ENCODE measurements at regions not wholly inside any gene's neighbourhood (a gene's known extent, or its start where the extent isn't known, plus 50 kb on each side); places are given as distances from the start of the nearest gene placed in this dataset.
A peak's percentile ranks its signal among the peaks of the same experiment; 100 is the strongest.

DNA sequence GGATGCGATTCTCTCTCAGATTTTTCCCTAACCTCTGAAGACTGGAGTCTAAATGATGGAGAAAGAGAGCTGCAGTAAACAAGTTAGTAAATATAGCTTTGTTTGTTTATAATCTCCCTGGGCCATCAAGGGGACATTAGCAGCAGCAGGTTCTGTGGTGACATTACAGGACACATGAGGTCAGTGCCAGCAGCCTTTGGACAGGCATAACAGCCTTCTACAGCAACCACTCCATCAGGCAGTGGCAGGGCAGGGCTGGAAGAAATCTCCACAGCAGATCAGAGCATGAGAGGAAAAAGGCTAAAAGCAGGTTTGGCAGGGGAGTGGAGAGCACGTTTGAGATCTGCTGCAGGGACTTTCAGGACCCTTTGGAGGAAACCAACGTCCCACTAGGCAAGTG, 127.6 kb upstream of the ACP3 start:
- no peak for DNase-seq (ENCODE audit: low read depth)

DNA sequence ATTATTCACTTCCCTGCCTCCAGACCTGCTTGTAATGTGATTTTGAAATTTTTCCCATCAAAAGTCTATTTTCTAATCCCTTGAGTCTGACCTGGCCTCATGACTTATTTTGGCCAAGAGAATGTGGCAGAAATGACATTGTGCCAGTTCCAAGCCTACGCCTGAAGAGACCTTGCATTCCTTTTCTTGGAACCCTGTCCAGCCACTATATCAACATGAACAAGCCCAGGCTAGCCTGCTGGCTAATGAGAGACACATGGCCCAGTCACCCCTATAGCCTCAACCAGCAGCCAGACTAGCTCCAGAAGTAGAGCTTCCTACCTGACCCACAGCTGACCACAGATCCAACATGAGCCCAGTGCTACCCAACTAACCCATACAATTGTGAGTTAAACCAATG, 121.1 kb upstream of the ACP3 start:
- DNase-seq (ENCODE audit: low read depth): no peak

DNA sequence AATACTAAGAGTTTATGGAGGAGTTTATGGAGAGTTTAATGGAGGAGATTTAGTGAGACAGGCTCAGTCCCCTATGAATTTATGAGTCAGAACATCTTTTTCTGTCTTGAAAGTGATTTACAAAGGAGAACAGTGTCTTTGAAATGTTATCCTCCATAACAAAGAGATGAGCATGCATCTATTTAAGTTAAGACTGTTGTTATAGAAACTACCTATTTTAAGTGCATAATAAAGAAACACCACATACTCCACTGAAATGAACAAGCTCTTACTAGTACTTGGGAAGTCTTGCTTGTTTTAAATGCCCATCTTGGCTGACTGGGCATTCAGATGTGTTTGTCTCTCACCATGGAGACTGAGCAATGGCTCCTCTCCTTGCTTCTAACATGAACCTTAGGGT, 118.7 kb upstream of the ACP3 start:
- no peak for DNase-seq (ENCODE audit: low read depth)

DNA sequence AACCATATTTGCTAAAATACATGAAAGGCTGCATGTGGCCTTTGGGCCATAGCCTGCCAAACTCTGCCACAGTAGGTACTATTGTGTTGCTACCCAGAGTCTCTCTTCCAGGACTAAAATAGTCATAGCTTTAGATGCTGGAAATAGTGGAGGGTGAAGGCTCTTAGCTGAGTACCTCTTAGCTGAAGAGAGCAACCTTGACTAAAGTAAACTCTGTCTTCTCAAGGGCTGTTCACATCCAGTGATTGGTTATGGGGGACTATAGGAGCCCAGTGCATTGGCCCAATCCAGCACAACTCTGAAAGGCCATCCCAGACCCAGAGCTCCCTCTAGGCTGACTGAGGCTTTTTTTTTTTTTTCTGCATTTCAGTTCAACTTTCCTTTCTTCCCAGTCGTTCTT, 117.8 kb upstream of the ACP3 start:
- DNase-seq (ENCODE audit: low read depth): no peak

DNA sequence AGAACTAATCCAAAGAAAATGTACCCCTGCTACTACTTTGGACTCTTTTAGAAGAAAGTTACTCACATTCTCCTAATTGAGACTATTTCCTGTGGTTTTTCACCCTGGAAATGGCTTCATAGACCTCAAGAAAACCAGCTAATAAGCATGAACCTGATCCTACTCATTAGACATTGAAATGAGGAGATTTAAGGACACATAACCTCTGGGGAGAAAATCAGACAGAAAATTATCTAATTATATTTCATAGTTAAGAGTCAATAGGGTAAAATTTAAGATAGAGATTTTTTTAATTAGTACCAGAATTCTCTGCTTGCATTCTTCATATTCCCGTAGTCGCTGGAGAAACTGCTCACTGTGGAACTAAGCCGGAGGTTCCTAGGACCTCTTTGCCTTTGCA, 114.6 kb upstream of the ACP3 start:
- no peak for DNase-seq (ENCODE audit: low read depth)

DNA sequence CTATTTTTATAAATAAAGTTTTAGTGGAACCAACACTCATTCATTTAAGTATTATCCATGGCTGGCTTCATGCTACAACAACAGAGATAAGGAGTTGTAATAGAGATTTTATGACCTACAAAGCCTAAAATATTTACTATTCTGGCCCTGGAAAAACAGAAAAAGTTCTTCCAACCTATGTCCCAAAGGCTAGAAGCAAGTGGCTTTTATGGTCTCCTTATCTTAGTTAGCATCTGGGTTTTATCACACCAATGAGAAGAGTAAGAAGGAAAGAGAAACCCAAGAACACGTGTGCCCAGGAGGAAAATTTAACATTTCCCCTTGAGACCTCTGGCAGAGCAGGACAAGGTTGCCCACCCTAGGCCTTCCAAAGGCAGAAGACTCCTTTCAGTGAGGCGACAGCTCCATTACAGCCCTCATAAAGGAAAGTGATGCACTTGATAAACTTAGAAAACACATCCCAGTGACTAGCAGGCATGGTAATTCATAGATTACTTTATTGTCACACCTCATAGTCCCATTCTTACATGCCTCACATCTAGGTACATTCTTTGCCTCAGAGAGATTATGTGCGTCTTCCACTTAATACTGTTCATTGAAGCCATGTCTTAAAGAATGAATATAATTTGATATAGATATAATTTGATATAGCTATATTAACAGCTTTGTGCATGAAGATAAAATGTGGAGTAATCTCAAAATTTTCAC, 113.2 kb upstream of the ACP3 start:
- DNase-seq (ENCODE audit: low read depth): no peak

DNA sequence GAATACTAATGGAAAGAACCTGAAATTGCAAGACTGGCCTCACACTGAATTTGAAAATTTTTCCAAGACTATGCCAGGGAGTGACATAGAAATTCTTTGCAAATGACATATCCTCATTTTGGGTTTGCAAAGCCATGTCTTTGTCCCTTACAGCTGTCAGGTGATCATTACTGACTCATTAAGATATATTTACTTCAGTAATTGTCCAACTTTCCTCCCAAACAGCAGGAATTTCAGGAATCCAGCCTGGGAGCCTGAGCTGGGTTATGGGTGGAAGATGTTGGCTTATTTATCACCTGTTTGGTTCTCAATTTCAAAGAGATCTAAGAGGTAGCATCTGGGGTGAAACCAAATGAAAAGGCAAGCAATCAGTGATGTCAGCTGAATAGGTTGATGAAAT, 111.6 kb upstream of the ACP3 start:
- no peak for DNase-seq (ENCODE audit: low read depth)

DNA sequence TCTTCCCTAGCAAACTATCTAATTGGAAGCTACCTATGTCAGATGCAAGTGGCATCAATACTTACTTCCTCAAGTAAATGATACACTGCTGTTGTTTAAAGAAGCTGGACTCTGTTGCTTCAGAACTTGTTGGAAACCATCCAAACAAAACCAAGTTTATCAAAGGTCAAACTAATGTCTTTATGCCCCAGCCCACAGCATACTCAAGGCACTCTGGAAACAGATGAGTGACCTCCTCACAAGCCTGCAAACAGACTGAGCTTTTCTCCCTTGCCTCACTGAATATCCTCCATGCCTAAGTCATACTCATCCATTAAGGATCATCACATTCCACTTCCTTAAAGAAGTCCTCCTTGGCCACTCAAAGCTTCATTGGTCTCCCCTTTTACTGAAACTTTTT, 107.4 kb upstream of the ACP3 start:
- DNase-seq (ENCODE audit: low read depth): no peak

DNA sequence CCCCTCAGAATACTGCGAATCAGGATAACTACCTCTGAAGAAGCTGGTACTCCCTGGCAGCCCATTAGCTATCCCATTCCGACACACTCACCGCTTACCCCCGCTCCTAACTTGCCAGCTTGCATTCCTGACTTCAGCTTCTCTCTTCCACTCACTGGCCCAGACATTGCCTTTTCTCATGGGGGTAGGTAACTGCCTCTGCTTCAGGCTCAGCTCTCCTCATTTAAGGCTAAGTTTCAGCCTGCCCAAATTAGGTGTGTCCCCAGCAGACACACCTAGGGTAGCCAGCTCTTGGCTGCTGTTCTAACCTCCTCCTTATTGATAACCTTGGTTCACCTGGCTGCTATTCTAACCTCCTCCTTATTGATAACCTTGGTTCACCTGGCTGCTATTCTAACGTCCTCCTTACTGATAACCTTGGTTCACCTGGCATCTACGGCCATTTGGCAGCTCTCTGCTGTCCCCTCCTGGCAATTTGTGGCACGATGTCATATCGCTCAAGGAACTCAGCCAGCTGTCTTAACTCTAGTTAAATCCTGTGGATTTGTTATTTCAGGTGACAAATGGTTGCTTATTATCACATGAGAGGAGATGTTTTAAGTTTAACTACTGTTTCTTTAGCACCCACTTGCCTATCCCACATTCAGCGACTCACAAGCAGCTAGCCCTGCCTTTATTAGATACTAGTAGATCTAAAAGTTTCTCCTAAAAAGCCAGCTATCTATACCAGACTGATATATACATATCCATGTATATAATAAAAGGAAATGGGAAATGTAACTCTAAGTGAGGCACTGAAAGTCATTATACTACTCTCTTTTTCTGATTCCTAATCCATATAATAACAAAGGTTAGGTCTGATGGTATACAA, 106.5 kb upstream of the ACP3 start:
- DNase-seq (ENCODE audit: low read depth): no peak

DNA sequence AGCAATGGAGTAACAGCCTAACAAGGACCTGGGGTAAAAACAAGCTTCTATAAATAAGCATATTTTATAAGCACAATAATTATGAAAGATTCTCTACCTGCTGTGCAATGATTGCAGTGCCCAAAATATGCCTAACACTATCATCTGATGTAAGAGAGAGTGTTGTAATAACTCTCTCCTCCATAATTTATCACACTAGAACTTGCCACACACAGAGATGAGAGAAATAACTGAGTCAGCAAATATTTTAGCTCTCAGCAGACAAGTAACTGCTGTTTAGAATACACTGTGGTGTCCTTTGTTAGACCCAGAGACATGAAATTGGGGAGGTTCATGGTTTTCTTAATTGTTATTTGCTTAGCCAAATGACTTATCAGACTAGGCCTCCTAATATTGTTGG, 105.3 kb upstream of the ACP3 start:
- no peak for DNase-seq (ENCODE audit: low read depth)

DNA sequence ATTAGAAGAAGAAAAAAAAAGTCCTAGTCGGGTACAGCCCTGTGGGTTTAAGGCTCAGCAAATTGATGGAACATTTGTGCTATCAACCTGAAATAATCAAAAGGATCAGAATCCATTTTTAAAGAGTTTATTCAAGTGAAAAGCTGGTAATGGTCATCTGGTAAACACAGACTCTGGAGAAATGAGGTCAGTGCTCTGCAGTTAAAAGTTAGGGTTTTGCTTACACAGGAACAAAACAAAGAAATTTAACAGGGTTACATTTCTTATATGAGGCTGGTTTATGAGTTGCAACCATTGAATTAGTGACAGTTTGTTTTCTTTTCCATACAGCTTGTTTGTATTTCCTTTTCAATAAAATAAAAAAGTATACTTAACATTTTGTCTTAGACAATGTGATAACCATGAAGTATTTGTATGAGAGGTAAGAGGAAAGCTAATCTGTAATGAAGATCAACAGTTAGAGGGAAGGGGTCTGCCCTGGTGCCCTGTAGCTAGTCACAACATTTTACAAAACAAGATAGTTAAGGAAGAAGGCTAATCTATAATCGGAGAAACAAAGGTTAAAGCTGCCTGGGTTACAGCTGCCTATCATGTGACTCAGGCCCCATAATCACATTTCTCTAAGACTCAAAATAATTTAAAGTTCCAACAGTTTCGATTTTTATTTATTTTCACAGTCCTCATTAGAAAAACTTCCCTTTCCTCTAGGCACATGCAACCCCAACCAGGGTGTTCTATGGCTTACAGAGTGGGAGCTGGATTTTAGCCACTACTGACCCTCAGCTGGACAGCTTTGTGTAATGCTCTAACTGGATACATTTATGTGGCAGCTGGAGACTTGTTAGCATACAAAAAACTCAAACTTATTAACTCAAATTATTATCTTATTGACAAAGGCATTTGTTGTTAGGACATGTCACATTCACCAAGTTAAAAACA, 98.1 kb upstream of the ACP3 start:
- no peak for DNase-seq (ENCODE audit: low read depth)

DNA sequence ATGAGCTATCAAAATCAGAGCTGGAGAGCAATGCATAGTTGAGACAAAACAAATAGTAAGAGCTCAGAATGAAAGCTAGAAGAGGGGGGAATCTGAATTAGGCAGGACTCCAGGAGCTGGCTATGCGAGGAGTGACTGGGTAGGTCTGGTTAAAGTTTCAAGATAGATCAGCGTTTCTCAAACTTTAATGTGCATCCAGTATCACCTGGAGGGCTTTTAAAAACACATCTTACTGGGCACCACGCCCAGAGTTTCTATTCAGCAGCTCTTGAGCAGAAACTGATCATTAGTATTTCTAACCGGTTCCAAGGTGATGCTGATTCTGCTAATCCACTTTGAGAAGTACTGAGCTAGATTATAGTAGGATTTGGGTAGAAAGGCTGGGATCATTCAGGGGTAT, 96.2 kb upstream of the ACP3 start:
- DNase-seq (ENCODE audit: low read depth): no peak

DNA sequence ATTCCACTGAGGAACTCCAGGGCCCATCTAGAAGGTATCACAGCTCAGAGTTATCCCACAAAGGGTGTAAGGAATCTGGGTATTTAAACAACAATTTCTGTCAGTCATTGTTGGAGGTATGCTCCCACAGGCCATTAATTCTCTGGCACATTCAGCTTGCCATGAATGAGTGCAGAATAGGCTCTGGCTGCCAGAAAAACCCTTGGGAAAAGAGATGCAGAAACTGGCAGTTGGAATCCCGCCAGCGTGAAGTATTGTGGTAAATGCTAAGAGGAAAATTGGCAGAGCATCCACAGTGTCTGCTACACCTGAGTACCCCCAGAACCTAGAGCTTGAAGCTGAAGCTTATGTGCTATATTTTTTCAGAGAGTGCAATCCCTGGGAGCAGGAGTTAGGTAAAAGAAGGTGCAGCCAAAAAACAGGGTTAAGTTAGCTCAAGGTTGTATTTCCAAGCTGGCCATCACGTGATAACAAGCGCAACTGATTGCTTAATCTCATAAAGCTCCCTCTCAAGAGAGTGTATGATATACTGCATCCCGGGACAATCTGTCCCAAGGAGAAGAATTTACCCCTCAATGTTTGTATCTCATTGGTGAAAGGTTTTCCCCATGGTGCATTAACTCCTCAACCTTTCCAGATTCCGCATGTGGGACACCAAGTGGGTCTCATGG, 94.2 kb upstream of the ACP3 start:
- no peak for DNase-seq (ENCODE audit: low read depth)

DNA sequence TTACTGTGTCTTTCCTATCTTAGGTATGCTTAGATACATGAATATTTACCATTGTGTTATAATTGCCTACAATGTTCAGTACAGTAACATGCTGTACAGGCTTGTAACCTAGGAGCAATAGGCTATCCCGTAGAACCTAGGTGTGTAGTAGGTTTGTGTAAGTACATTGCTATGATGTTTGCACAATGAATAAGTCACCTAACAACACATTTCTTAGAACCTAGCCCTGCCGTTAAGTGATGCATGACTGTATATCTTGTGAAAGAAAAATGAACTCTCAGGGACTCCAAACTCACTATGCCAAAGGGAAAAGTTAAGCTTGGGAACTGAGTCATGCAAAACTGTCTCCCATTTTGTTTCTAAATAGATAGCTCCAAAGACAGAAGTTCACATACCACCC, 91.5 kb upstream of the ACP3 start:
- no peak for DNase-seq (ENCODE audit: low read depth)

DNA sequence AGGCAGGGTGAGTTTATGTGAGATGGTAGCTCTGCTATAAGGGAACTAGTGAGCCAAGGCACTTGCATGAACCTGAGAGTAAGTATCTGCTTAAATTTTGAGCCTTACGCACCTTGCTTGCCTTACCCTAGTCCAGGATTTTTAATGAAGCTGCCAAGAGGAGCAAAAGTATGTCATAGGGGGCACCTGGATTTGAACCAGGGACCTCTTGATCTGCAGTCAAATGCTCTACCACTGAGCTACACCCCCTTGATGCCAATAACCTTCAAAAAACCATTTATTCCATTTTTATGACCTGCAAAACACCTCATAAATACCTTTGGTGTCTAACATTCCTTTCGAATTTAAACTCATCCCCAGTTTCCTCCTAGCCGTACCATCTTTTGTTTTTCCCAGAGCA, 88.3 kb upstream of the ACP3 start:
- DNase-seq (ENCODE audit: low read depth): peak; percentile 2

DNA sequence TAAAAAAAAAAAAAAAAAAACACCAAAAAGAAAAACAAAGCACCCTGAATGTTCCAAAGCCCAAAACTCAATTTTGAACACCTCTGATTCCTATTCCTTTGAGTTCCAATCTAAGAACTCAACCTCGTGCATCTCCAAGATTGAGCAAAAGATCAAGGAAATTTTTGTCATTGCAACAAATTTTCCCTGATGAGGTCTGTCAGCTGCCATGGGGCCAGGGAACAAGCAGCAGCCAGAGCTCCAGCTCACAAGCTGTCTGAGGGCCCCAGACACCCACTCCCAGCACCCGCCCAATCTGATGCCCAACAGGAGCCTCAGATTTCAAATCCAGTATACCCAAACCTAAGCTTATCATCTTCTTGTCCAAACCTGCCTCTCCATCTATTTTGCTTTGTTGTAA, 87.6 kb upstream of the ACP3 start:
- DNase-seq (ENCODE audit: low read depth): no peak

DNA sequence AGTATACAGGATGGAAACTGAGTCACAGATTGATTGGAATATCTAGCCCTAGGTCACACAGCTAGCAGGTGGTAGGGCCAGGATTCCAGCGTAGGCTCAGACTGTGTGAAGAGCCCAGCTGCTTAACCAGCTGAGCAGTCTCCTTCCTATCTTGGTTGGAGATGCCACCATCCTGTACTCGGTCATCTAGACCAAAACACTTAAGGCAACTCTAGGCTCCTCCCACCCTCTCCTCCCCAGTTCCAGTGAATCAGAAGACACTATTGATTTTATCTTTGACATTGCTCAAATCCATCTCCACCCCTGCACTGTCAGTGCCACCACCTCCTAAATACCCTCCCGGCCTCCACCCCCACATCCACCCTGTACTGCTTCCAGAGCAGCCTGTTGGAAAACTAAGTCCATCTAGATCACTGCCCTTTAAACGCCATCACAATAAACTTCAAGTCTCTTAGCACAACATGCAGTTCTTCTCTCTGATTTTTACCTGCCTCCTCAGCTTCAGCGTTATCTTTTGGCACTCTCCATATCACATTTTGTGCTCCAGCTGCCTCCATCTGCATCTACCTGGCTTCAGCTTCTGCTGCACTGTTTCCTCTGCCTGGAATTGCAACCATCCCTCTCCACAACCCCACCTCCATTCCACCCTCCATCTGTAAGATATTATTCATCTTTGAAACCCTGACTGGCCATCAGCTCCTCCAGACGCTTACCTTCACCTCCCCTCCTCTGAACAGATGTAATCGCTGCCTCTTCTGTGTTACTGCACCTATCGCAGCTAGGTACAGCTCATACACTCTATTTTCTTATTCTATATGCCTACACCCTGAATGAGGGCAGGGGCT, 86.8 kb upstream of the ACP3 start:
- no peak for DNase-seq (ENCODE audit: low read depth)

DNA sequence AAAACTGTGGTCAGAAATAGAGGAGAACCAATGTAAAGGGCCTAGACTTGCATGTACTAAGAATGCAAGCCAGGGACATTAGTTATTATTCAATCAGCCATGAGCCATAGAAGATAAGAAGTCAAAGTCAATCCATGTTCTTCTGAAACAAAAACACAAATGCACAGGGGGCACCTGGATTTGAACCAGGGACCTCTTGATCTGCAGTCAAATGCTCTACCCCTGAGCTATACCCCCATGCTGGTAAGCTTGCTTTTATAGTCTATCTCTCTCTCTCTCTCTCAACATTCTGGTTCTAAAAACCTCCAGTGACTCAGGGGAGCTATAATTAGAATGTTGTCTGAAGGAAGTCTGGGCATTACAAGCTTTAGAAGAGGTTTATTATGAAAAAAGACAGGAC, 85.6 kb upstream of the ACP3 start:
- DNase-seq (ENCODE audit: low read depth): peak; percentile 43

DNA sequence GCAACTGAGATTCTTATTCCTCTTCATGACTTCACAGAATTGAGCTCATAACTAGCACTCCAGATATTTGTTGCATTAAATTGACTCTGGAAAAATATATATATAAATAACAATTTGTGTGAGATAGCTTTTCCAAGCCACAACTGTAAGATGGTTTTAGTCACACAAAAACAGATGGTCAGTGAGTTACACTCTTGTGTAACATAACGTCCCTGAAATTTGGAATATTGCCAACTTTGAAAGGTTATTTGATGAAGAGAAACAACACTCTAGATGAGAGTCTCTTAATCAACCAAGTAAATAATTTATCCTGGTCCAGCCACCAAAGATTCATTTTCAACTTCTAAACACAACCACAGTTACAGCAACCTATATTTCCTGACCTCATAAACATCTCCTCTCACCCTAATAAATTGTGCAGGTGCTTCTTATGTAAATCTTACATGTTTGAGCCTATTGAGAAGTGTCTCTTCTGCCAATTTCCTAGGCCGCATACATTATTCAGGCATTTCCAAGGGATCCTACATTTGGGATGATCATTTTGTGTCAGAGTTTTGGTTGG, 84.9 kb upstream of the ACP3 start:
- DNase-seq (ENCODE audit: low read depth): no peak

DNA sequence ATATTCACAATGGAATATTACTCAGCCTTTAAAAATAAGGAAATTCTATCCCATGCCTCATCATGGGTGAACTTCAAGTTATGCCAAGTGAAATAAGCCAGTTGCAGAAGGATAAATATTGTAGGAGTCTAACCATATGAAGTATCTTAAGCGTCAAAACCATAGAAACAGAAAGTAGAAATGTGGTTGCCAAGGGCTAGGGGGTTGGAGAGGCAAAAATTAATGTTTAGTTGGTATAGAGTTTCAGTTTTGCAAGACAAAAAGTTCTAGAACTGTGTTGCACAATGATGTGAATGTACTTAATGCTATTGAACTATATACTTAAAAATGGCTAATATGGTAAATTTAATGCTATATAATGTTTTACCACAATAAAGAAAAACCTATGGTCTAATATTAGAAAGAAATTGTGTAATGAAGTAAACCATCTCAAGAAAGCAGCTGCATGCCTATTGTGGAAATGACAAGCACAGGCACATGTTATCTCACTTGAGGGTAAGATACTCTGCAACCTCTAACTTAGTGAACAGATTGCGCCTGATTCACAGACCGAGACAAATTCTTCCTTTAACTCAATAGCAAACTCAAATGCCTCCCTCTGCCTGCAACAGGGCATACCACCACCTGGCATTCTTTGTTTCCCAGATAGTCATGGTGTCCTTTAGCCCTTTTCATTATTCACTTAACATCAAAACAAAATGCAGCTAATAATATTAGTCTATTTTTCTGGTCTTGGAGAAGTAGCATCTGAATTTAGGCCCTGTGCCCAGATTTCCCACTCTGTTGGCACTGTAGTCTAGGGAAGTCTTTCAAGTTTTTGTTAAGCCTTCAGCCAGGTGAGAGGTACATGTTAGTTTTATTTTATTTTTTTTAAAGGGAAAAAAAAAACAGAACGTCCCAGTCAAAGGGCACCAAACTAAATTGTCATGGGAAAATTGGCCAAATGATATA, 80.2 kb upstream of the ACP3 start:
- no peak for DNase-seq (ENCODE audit: low read depth)
